ENCODE measurements at regions not wholly inside any gene's neighbourhood (a gene's known extent, or its start where the extent isn't known, plus 50 kb on each side); places are given as distances from the start of the nearest gene placed in this dataset.

- no peak for TF ChIP-seq POLR2AphosphoS5 (IDR thresholded peaks at IDR 0.05)
- no peak for TF ChIP-seq CTCF (IDR thresholded peaks at IDR 0.05)
- no peak for TF ChIP-seq POLR2A (IDR thresholded peaks at IDR 0.05)
These were observed 747.2 kb downstream of the OLFM4 start for GRCh38 chr13:53775807-53776206.

Measured in upper lobe of left lung (tissue), 4 donors.